Activated CD4-positive, alpha-beta T cell treated with anti-CD3 and anti-CD28 coated beads, Interleukin-2, amount 50 U/mL, for 24 hours (primary cell): ENCODE measurements at regions not wholly inside any gene's neighbourhood (a gene's known extent, or its start where the extent isn't known, plus 50 kb on each side); places are given as distances from the start of the nearest gene placed in this dataset.

Source experiments
- DNase-seq, 2 donors: peaks; one replicate each; pipeline ENCODE4 v3.0.0-alpha.2; 2020; ENCODE audit warnings: low read depth in 1 of 2, low spot score in 1 of 2

- no peak for DNase-seq
Measured at GRCh38 chr13:104416973-104417372, 1350.8 kb upstream of the SLC10A2 start.

GRCh38 chr13:104414771-104415170 lies 1348.6 kb upstream of the SLC10A2 start:
- no peak for DNase-seq

GRCh38 chr13:104414181-104414580 lies 1348.0 kb upstream of the SLC10A2 start:
- no peak for DNase-seq

- no peak for DNase-seq
Measured at GRCh38 chr13:104411141-104411765, 1345.0 kb upstream of the SLC10A2 start.

GRCh38 chr13:104408733-104409132 lies 1342.5 kb upstream of the SLC10A2 start:
- DNase-seq = no peak

- no peak for DNase-seq
Measured at GRCh38 chr13:104404325-104404724, 1338.1 kb upstream of the SLC10A2 start.

GRCh38 chr13:104389691-104390090 lies 1323.5 kb upstream of the SLC10A2 start:
- no peak for DNase-seq

GRCh38 chr13:104387510-104387909 lies 1321.3 kb upstream of the SLC10A2 start:
- DNase-seq = no peak

- DNase-seq = no peak
Measured at GRCh38 chr13:104385404-104385803, 1319.2 kb upstream of the SLC10A2 start.

GRCh38 chr13:104382951-104383350 lies 1316.7 kb upstream of the SLC10A2 start:
- no peak for DNase-seq

GRCh38 chr13:104376588-104376987 lies 1310.4 kb upstream of the SLC10A2 start:
- DNase-seq = no peak

- no peak for DNase-seq
Measured at GRCh38 chr13:104375614-104376013, 1309.4 kb upstream of the SLC10A2 start.

GRCh38 chr13:104372095-104372655 lies 1306.0 kb upstream of the SLC10A2 start:
- DNase-seq = no peak

- no peak for DNase-seq
Measured at GRCh38 chr13:104365430-104365829, 1299.2 kb upstream of the SLC10A2 start.

- no peak for DNase-seq
Measured at GRCh38 chr13:104357672-104358354, 1291.6 kb upstream of the SLC10A2 start.

GRCh38 chr13:104357174-104357573 lies 1291.0 kb upstream of the SLC10A2 start:
- no peak for DNase-seq

GRCh38 chr13:104355041-104355670 lies 1288.9 kb upstream of the SLC10A2 start:
- DNase-seq = no peak

- no peak for DNase-seq
Measured at GRCh38 chr13:104327211-104327610, 1261.0 kb upstream of the SLC10A2 start.

GRCh38 chr13:104326523-104326922 lies 1260.3 kb upstream of the SLC10A2 start:
- DNase-seq = no peak

- no peak for DNase-seq
Measured at GRCh38 chr13:104321756-104322155, 1255.5 kb upstream of the SLC10A2 start.

- DNase-seq = no peak
Measured at GRCh38 chr13:104320446-104320845, 1254.2 kb upstream of the SLC10A2 start.

- DNase-seq = no peak
Measured at GRCh38 chr13:104318121-104318520, 1251.9 kb upstream of the SLC10A2 start.
